ENCODE measurements at regions not wholly inside any gene's neighbourhood (a gene's known extent, or its start where the extent isn't known, plus 50 kb on each side); places are given as distances from the start of the nearest gene placed in this dataset.

DNA sequence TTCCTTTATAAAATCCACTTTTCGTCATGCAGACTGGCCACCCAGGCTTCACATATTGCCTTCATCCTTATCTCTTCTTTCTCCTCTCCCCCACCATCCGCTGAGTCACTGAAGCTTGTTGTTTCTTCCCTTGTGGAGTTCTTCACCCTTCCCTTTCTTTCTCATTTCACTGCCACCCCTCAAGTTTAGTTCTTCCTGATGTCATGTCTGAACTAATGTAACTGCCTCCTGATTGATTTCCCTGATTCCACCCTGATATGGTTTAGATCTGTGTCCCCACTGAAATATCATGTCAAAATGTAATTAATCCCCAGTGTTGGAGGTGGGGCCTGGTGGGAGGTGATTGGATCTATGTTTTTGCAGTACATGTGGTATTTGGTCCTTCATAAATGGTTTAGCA, 151.4 kb downstream of the CPEB2 start:
- TF ChIP-seq CTCF (conservative IDR thresholded peaks at IDR 0.05; ENCODE audit: low read length) (no peak), EZH2phosphoT487 (IDR thresholded peaks at IDR 0.05; ENCODE audit: borderline replicate concordance, low read depth, low read length) (no peak)

All from OCI-LY7 (cell line).